ENCODE measurements at regions not wholly inside any gene's neighbourhood (a gene's known extent, or its start where the extent isn't known, plus 50 kb on each side); places are given as distances from the start of the nearest gene placed in this dataset.
A peak's percentile ranks its signal among the peaks of the same experiment; 100 is the strongest.
"Not testable (repeated sequence)": the region's sequence is repeated elsewhere in the genome, so short reads cannot be mapped to it uniquely, and the experiment has no call there.

- H3K4me3 ChIP-seq (ENCODE audit: low read depth, low read length): no peak overlapping the region
- TF ChIP-seq CTCF (IDR thresholded peaks at IDR 0.05; ENCODE audit: insufficient read depth, low read length): no peak
- DNase-seq (ENCODE audit: low read depth): no peak
These were observed 131.9 kb downstream of the ADRA2C start for GRCh38 chr4:3898098-3898497.

- not testable (repeated sequence) for H3K4me3 ChIP-seq (ENCODE audit: low read depth, low read length); DNase-seq (ENCODE audit: low read depth)
These were observed 132.7 kb downstream of the ADRA2C start for GRCh38 chr4:3898928-3899327.

- not testable (repeated sequence) for H3K4me3 ChIP-seq (ENCODE audit: low read depth, low read length)
- peak; percentile 69 for DNase-seq (ENCODE audit: low read depth)
These were observed 138.2 kb downstream of the ADRA2C start for GRCh38 chr4:3904264-3904955.

GRCh38 chr4:3909616-3910015, 143.4 kb downstream of the ADRA2C start:
- not testable (repeated sequence) for H3K4me3 ChIP-seq (ENCODE audit: low read depth, low read length); DNase-seq (ENCODE audit: low read depth)

- not testable (repeated sequence) for H3K4me3 ChIP-seq (ENCODE audit: low read depth, low read length); DNase-seq (ENCODE audit: low read depth)
These were observed 144.2 kb downstream of the ADRA2C start for GRCh38 chr4:3910161-3910950.

GRCh38 chr4:3911252-3911856, 145.2 kb downstream of the ADRA2C start:
- H3K4me3 ChIP-seq (ENCODE audit: low read depth, low read length): no peak overlapping the region

GRCh38 chr4:3914511-3914910, 148.3 kb downstream of the ADRA2C start:
- H3K4me3 ChIP-seq (ENCODE audit: low read depth, low read length); DNase-seq (ENCODE audit: low read depth): not testable (repeated sequence)

More at GRCh38 chr4:3911252-3911856, 145.2 kb downstream of the ADRA2C start:
- no peak for DNase-seq (ENCODE audit: low read depth)
- TF ChIP-seq CTCF (IDR thresholded peaks at IDR 0.05; ENCODE audit: insufficient read depth, low read length): no peak

- not testable (repeated sequence) for DNase-seq (ENCODE audit: low read depth)
These were observed 153.3 kb downstream of the ADRA2C start for GRCh38 chr4:3919509-3919908.

GRCh38 chr4:3921902-3922301, 155.7 kb downstream of the ADRA2C start:
- not testable (repeated sequence) for H3K4me3 ChIP-seq (ENCODE audit: low read depth, low read length); DNase-seq (ENCODE audit: low read depth)

More at GRCh38 chr4:3919509-3919908, 153.3 kb downstream of the ADRA2C start:
- H3K4me3 ChIP-seq (ENCODE audit: low read depth, low read length): not testable (repeated sequence)

- DNase-seq (ENCODE audit: low read depth); H3K4me3 ChIP-seq (ENCODE audit: low read depth, low read length): not testable (repeated sequence)
These were observed 159.7 kb downstream of the ADRA2C start for GRCh38 chr4:3925841-3926240.

- H3K4me3 ChIP-seq (ENCODE audit: low read depth, low read length); DNase-seq (ENCODE audit: low read depth): not testable (repeated sequence)
These were observed 160.1 kb downstream of the ADRA2C start for GRCh38 chr4:3926271-3926670.

- not testable (repeated sequence) for H3K4me3 ChIP-seq (ENCODE audit: low read depth, low read length); DNase-seq (ENCODE audit: low read depth)
These were observed 161.0 kb downstream of the ADRA2C start for GRCh38 chr4:3926969-3927755.

- not testable (repeated sequence) for H3K4me3 ChIP-seq (ENCODE audit: low read depth, low read length)
- peak; percentile 68 for DNase-seq (ENCODE audit: low read depth)
These were observed 163.2 kb downstream of the ADRA2C start for GRCh38 chr4:3929431-3929830.

GRCh38 chr4:3932734-3933133, 166.5 kb downstream of the ADRA2C start:
- not testable (repeated sequence) for DNase-seq (ENCODE audit: low read depth); H3K4me3 ChIP-seq (ENCODE audit: low read depth, low read length)

GRCh38 chr4:3935406-3935805, 169.2 kb downstream of the ADRA2C start:
- DNase-seq (ENCODE audit: low read depth); H3K4me3 ChIP-seq (ENCODE audit: low read depth, low read length): not testable (repeated sequence)

Data from fibroblast of the aortic adventitia (primary cell).